Pancreas (tissue), 10 donors: ENCODE measurements at regions not wholly inside any gene's neighbourhood (a gene's known extent, or its start where the extent isn't known, plus 50 kb on each side); places are given as distances from the start of the nearest gene placed in this dataset.

Source experiments
- ATAC-seq, 4 donors: fragments of 200-7000 bp; cut with Tn5 transposase; one replicate each; pipeline versions ENCODE4 v1.8.0 to v1.9.1; 2020; ENCODE audit warnings: mild to moderate bottlenecking in 4 of 4, moderate library complexity in 4 of 4
- DNase-seq, 6 donors: peaks; one replicate each; pipeline ENCODE4 v3.0.0-alpha.2; 2020
- FAIRE-seq: peaks from 2 replicates; lab custom pipeline; 2012; peaks lifted over from hg19 to GRCh38; lab: Jason Lieb, UNC
- H3K27ac ChIP-seq, 4 donors: fragments of 200-600 bp; sonication (generic); 1 replicate in 3 of 4; 2 replicates in 1 of 4; pipeline versions ENCODE4 v1.5.0 to v1.8.0; 2020
- H3K27me3 ChIP-seq, 4 donors: fragments of 200-600 bp; one replicate each; pipeline ENCODE4 v1.8.0; 2021
- H3K36me3 ChIP-seq, 3 donors: fragments of 200-600 bp; sonication (generic) in 1 of 3; one replicate each; pipeline versions ENCODE4 v1.5.0 to v1.8.0; 2020 to 2021
- H3K4me1 ChIP-seq, 3 donors: fragments of 200-600 bp; one replicate each; pipeline ENCODE4 v1.8.0; 2021
- H3K4me3 ChIP-seq, 4 donors: fragments of 200-600 bp; sonication (generic) in 2 of 4; one replicate each; pipeline versions ENCODE4 v1.5.0 to v1.8.0; 2020 to 2021
- H3K9me3 ChIP-seq, 4 donors: fragments of 200-600 bp; one replicate each; pipeline ENCODE4 v1.8.0; 2021
- WGBS, 2 donors: extraction: QIAGEN DNeasy Blood & Tissue Kit; methylation state at CpG; one replicate each; pipeline ENCODE4 v1.1.7; 2013; 5-methylcytosine and 5-hydroxymethylcytosine counted together
- intact Hi-C, 3 donors: fragments of 100-400 bp; cut with DNase I; formaldehyde crosslinking; loops; one replicate each; pipeline versions ENCODE4 v1.11.1 to v1.14.2; 2022
- TF ChIP-seq, protein P1 (sequence below), 4 donors: fragments of 200-600 bp; sonication (generic) in 3 of 4; IDR thresholded peaks; one replicate each; pipeline versions ENCODE4 v1.5.0 to v1.8.0; 2021; ENCODE audit warnings: antibody characterized with exemption in 4 of 4
- donor health status: healthy with polysubstance abuse.
- donor health status: DM: no; HTN: no; CAD: no; lungs with moderate emphysema.
- donor health status: DM: no; HTN: no; CAD: no.
- donor health status: control.
- donor health status: control.
- donor health status: Bipolar disorder and iron deficiency.
- donor health status: DM: yes; HTN: yes; CAD: no.
- donor health status: DM: no; HTN: no; CAD: no.
- donor health status: DM: no; HTN: no; CAD: no.
- donor health status: DM: yes; HTN: yes; CAD: no.

DNA sequence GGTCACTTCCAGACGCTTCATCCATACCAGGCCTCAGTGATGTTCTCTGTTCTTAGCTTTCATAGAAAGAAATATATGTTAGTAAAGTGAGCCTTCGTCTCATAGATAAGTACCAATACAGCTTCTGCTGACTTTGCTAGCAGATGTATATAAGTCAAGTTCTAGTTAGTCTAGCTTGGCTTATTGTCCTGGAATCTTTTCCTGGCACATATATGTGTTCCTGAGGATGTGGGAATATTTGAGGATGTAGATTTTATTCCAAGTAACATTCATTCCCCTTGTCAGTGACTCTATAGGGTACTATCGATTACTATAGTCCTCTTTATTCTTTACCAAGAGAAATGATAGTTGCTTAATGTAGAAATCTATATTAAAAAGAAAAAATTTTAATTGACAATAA lies 135.2 kb upstream of the FAM9C start:
- Histone ChIP-seq H3K27me3 (peaks cover 0 to 3% (median 0%) of the 10 kb centered on the region in 4 donors), H3K36me3 (no peaks in the 10 kb centered on the region), H3K4me1 (no peaks in the 10 kb centered on the region), H3K9me3 (no peaks in the 10 kb centered on the region), H3K27ac (no peak overlapping the region), H3K4me3 (no peak overlapping the region)
- FAIRE-seq (peak; percentile 47), DNase-seq (no peak), ATAC-seq (no peak)
- TF ChIP-seq, protein P1, sequence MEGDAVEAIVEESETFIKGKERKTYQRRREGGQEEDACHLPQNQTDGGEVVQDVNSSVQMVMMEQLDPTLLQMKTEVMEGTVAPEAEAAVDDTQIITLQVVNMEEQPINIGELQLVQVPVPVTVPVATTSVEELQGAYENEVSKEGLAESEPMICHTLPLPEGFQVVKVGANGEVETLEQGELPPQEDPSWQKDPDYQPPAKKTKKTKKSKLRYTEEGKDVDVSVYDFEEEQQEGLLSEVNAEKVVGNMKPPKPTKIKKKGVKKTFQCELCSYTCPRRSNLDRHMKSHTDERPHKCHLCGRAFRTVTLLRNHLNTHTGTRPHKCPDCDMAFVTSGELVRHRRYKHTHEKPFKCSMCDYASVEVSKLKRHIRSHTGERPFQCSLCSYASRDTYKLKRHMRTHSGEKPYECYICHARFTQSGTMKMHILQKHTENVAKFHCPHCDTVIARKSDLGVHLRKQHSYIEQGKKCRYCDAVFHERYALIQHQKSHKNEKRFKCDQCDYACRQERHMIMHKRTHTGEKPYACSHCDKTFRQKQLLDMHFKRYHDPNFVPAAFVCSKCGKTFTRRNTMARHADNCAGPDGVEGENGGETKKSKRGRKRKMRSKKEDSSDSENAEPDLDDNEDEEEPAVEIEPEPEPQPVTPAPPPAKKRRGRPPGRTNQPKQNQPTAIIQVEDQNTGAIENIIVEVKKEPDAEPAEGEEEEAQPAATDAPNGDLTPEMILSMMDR (IDR thresholded peaks at IDR 0.05): no peak
- WGBS, 2 donors: 80 to 94% methylated on average over 3 of the region's 3 CpGs
- intact Hi-C loops: no loop called here

DNA sequence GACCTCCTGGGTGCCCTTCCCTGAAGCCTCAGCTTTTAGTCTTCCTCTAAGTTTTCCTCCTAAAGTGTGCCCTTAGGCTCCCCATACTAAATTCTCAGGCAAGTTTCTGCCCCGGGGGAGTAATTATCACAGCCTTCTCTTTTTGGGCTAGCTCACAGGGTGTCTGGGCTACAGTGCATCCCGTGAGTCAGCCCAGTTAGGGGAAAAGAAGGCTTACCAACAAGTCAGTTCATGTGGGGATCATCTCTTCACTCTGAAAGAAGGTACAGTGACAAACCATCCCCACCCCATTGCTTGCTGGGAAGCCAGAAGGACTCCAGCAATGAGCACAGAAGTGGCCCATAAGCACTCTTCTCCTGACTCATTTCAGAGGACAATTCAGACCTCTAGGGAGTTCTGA lies 134.7 kb upstream of the FAM9C start:
- DNase-seq: no peak
- Histone ChIP-seq H3K27ac (no peak overlapping the region), H3K36me3 (no peaks in the 10 kb centered on the region), H3K27me3 (peaks cover 0 to 3% (median 0%) of the 10 kb centered on the region in 4 donors), H3K9me3 (no peaks in the 10 kb centered on the region), H3K4me1 (no peaks in the 10 kb centered on the region), H3K4me3 (no peak overlapping the region)
- intact Hi-C loops: no loop called here
- 74 to 97% methylated on average over 2 of the region's 2 CpGs for WGBS, 2 donors
- no peak for ATAC-seq
- TF ChIP-seq, protein P1 (IDR thresholded peaks at IDR 0.05): no peak
- no peak for FAIRE-seq

GRCh38 chrX:13177921-13178566 lies 133.6 kb upstream of the FAM9C start:
- 38 to 42% methylated on average over 6 of the region's 6 CpGs for WGBS, 2 donors
- Histone ChIP-seq H3K27me3 (peaks cover 0 to 3% (median 0%) of the 10 kb centered on the region in 4 donors), H3K27ac (no peak overlapping the region), H3K9me3 (no peaks in the 10 kb centered on the region), H3K36me3 (no peaks in the 10 kb centered on the region), H3K4me3 (no peak overlapping the region), H3K4me1 (no peaks in the 10 kb centered on the region)
- intact Hi-C loops: no loop called here
- DNase-seq (no peak), FAIRE-seq (no peak), ATAC-seq (peak in 2 of 4 donors; percentile 43 to 47)
- TF ChIP-seq, protein P1 (IDR thresholded peaks at IDR 0.05): no peak

DNA sequence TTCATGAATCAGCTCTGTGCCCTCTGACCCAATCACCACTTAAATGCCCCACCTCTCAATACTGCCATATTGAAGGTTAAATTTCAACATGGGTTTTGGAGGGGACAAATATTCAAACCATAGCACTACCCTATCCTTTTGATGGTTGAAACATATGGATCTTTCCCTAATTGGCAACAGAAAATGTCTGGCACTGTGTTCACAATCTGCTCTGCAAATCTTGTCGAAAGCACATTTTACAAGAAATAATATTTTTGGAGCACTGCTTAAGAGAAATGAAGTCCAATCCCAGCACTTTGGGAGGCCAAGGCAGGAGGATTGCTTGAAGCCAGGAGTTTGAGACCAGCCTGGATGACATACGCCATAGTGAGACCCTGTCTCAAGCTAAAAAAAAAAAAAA lies 130.6 kb upstream of the FAM9C start:
- WGBS, 2 donors: 94 to 99% methylated on average over 2 of the region's 2 CpGs
- Histone ChIP-seq H3K9me3 (no peaks in the 10 kb centered on the region), H3K27ac (no peak overlapping the region), H3K4me3 (no peak overlapping the region), H3K27me3 (peaks cover 0 to 3% (median 0%) of the 10 kb centered on the region in 4 donors), H3K36me3 (no peaks in the 10 kb centered on the region), H3K4me1 (no peaks in the 10 kb centered on the region)
- DNase-seq: no peak
- FAIRE-seq: no peak
- ATAC-seq: no peak
- intact Hi-C loops: no loop called here
- TF ChIP-seq, protein P1 (IDR thresholded peaks at IDR 0.05): no peak

GRCh38 chrX:13170966-13171558 lies 126.6 kb upstream of the FAM9C start:
- no peaks in the 10 kb centered on the region for H3K27me3 ChIP-seq
- H3K4me1 ChIP-seq: no peaks in the 10 kb centered on the region
- ATAC-seq (peak in 2 of 4 donors; percentile 40 to 74), FAIRE-seq (no peak), DNase-seq (no peak)
- TF ChIP-seq, protein P1 (IDR thresholded peaks at IDR 0.05): no peak
- H3K27ac ChIP-seq: no peak overlapping the region
- H3K9me3 ChIP-seq: no peaks in the 10 kb centered on the region
- no peaks in the 10 kb centered on the region for H3K36me3 ChIP-seq
- H3K4me3 ChIP-seq: no peak overlapping the region
- WGBS, 2 donors: 66% methylated on average over 2 of the region's 2 CpGs
- intact Hi-C loops: no loop called here
